ENCODE measurements at regions not wholly inside any gene's neighbourhood (a gene's known extent, or its start where the extent isn't known, plus 50 kb on each side); places are given as distances from the start of the nearest gene placed in this dataset.
"Not testable (repeated sequence)": the region's sequence is repeated elsewhere in the genome, so short reads cannot be mapped to it uniquely, and the experiment has no call there.

GRCh38 chr2:52107124-52107523 lies 1075.2 kb upstream of the NRXN1 start:
- DNase-seq, result no peak

GRCh38 chr2:52097071-52097470 lies 1065.1 kb upstream of the NRXN1 start:
- no peak for DNase-seq

- DNase-seq, result no peak
These were observed 1052.8 kb upstream of the NRXN1 start for GRCh38 chr2:52084759-52085158.

- DNase-seq, result no peak
These were observed 1051.3 kb upstream of the NRXN1 start for GRCh38 chr2:52083214-52083613.

- DNase-seq, result no peak
These were observed 1050.7 kb upstream of the NRXN1 start for GRCh38 chr2:52082646-52083045.

- DNase-seq, result no peak
These were observed 1047.7 kb upstream of the NRXN1 start for GRCh38 chr2:52079602-52080001.

GRCh38 chr2:52077159-52077558 lies 1045.2 kb upstream of the NRXN1 start:
- no peak for DNase-seq

GRCh38 chr2:52074130-52074719 lies 1042.3 kb upstream of the NRXN1 start:
- DNase-seq, result no peak

- no peak for DNase-seq
These were observed 1041.0 kb upstream of the NRXN1 start for GRCh38 chr2:52072949-52073348.

GRCh38 chr2:52070665-52071064 lies 1038.7 kb upstream of the NRXN1 start:
- DNase-seq, result no peak

- DNase-seq, result no peak
These were observed 1032.3 kb upstream of the NRXN1 start for GRCh38 chr2:52064234-52064633.

- no peak for DNase-seq
These were observed 1022.9 kb upstream of the NRXN1 start for GRCh38 chr2:52054824-52055223.

- DNase-seq, result no peak
These were observed 1004.9 kb upstream of the NRXN1 start for GRCh38 chr2:52036853-52037252.

- DNase-seq, result no peak
These were observed 1004.1 kb upstream of the NRXN1 start for GRCh38 chr2:52036024-52036423.

GRCh38 chr2:52035391-52035790 lies 1003.5 kb upstream of the NRXN1 start:
- DNase-seq, result no peak

GRCh38 chr2:52034706-52035105 lies 1002.8 kb upstream of the NRXN1 start:
- no peak for DNase-seq

GRCh38 chr2:52022006-52022405 lies 990.1 kb upstream of the NRXN1 start:
- DNase-seq, result no peak

- no peak for DNase-seq
These were observed 985.8 kb upstream of the NRXN1 start for GRCh38 chr2:52017646-52018235.

- not testable (repeated sequence) for DNase-seq
These were observed 975.0 kb upstream of the NRXN1 start for GRCh38 chr2:52006821-52007366.

- DNase-seq, result no peak
These were observed 968.4 kb upstream of the NRXN1 start for GRCh38 chr2:52000151-52000855.

GRCh38 chr2:51998890-51999289 lies 967.0 kb upstream of the NRXN1 start:
- no peak for DNase-seq

- no peak for DNase-seq
These were observed 965.6 kb upstream of the NRXN1 start for GRCh38 chr2:51997571-51997970.

- DNase-seq, result no peak
These were observed 963.4 kb upstream of the NRXN1 start for GRCh38 chr2:51995293-51995692.
